ENCODE measurements at regions not wholly inside any gene's neighbourhood (a gene's known extent, or its start where the extent isn't known, plus 50 kb on each side); places are given as distances from the start of the nearest gene placed in this dataset.

GRCh38 chr12:73413051-73413450 lies 1124.6 kb upstream of the ATXN7L3B start:
- no peaks in the 10 kb centered on the region for H3K36me3 ChIP-seq (ENCODE audit: control insufficient read depth, insufficient read depth, low read length)
- TF ChIP-seq, protein P1, sequence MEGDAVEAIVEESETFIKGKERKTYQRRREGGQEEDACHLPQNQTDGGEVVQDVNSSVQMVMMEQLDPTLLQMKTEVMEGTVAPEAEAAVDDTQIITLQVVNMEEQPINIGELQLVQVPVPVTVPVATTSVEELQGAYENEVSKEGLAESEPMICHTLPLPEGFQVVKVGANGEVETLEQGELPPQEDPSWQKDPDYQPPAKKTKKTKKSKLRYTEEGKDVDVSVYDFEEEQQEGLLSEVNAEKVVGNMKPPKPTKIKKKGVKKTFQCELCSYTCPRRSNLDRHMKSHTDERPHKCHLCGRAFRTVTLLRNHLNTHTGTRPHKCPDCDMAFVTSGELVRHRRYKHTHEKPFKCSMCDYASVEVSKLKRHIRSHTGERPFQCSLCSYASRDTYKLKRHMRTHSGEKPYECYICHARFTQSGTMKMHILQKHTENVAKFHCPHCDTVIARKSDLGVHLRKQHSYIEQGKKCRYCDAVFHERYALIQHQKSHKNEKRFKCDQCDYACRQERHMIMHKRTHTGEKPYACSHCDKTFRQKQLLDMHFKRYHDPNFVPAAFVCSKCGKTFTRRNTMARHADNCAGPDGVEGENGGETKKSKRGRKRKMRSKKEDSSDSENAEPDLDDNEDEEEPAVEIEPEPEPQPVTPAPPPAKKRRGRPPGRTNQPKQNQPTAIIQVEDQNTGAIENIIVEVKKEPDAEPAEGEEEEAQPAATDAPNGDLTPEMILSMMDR (IDR thresholded peaks at IDR 0.05), result no peak
- no peak overlapping the region for H3K27ac ChIP-seq
- no peaks in the 10 kb centered on the region for H3K4me1 ChIP-seq
- H3K9ac ChIP-seq, result no peak overlapping the region
- H3K9me3 ChIP-seq (ENCODE audit: control insufficient read depth, low read length), result no peaks in the 10 kb centered on the region
- no peaks in the 10 kb centered on the region for H3K79me2 ChIP-seq
- H2AFZ ChIP-seq, result no peak overlapping the region
- no peak overlapping the region for H3K4me3 ChIP-seq (ENCODE audit: low read depth, low read length)
- H3K4me2 ChIP-seq (ENCODE audit: low read length), result no peak overlapping the region
- no peaks in the 10 kb centered on the region for H3K27me3 ChIP-seq (ENCODE audit: control insufficient read depth, insufficient read depth, low read length)

DNA sequence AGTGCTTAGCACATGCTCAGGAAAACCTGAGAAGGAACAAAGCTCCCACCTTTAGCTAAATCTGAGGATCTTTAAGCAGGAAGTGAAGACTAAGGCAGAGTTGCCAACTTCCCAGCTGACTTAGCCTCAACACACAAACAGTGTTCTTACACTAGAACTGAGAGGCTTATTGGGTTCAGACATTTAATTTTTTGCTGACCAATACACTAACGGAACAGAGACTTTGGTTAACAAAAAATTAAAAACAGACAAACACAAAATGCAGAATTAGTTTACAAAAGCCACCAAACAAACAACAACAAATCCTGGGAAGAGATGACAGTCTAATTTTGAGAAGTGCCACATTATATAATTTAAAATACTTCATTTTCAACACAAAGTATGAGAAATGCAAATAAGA lies 1123.7 kb upstream of the ATXN7L3B start:
- no peak overlapping the region for H3K4me3 ChIP-seq (ENCODE audit: low read depth, low read length)
- H3K79me2 ChIP-seq, result no peaks in the 10 kb centered on the region
- H3K9ac ChIP-seq, result no peak overlapping the region
- no peaks in the 10 kb centered on the region for H3K36me3 ChIP-seq (ENCODE audit: control insufficient read depth, insufficient read depth, low read length)
- no peaks in the 10 kb centered on the region for H3K9me3 ChIP-seq (ENCODE audit: control insufficient read depth, low read length)
- no peak overlapping the region for H3K27ac ChIP-seq
- TF ChIP-seq, protein P1 (IDR thresholded peaks at IDR 0.05), result no peak
- H2AFZ ChIP-seq, result no peak overlapping the region
- H3K4me2 ChIP-seq (ENCODE audit: low read length), result no peak overlapping the region
- no peaks in the 10 kb centered on the region for H3K4me1 ChIP-seq
- H3K27me3 ChIP-seq (ENCODE audit: control insufficient read depth, insufficient read depth, low read length), result no peaks in the 10 kb centered on the region

DNA sequence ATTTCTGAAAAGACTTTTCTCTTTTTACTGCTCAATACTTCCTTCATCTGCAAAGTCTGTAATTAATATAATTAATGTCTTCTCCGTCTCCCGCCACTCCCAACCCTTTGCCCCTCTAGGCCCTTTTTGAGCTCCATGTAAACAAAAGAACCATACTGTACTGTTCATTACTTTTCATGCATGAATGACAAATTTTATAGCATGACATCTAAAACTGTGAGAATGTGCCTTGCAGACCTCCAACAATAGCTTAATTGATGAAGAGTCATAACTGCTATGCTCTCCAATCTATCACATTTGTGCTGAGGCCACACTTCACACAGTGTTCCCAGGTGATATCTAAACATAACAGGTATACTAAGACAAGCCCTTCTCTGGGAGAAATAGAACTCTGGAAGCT lies 1122.7 kb upstream of the ATXN7L3B start:
- Histone ChIP-seq H3K27me3 (ENCODE audit: control insufficient read depth, insufficient read depth, low read length) (no peaks in the 10 kb centered on the region), H3K4me3 (ENCODE audit: low read depth, low read length) (no peak overlapping the region), H3K79me2 (no peaks in the 10 kb centered on the region), H2AFZ (no peak overlapping the region), H3K9me3 (ENCODE audit: control insufficient read depth, low read length) (no peaks in the 10 kb centered on the region), H3K4me2 (ENCODE audit: low read length) (no peak overlapping the region), H3K27ac (no peak overlapping the region), H3K4me1 (no peaks in the 10 kb centered on the region), H3K9ac (no peak overlapping the region), H3K36me3 (ENCODE audit: control insufficient read depth, insufficient read depth, low read length) (no peaks in the 10 kb centered on the region)
- TF ChIP-seq, protein P1 (IDR thresholded peaks at IDR 0.05), result no peak

GRCh38 chr12:73418541-73418940 lies 1119.1 kb upstream of the ATXN7L3B start:
- no peak overlapping the region for H3K4me2 ChIP-seq (ENCODE audit: low read length)
- TF ChIP-seq, protein P1 (IDR thresholded peaks at IDR 0.05), result no peak
- H3K9ac ChIP-seq, result no peak overlapping the region
- no peak overlapping the region for H2AFZ ChIP-seq
- H3K36me3 ChIP-seq (ENCODE audit: control insufficient read depth, insufficient read depth, low read length), result no peaks in the 10 kb centered on the region
- H3K79me2 ChIP-seq, result no peaks in the 10 kb centered on the region
- no peak overlapping the region for H3K27ac ChIP-seq
- H3K27me3 ChIP-seq (ENCODE audit: control insufficient read depth, insufficient read depth, low read length), result no peaks in the 10 kb centered on the region
- H3K9me3 ChIP-seq (ENCODE audit: control insufficient read depth, low read length), result no peaks in the 10 kb centered on the region
- H3K4me1 ChIP-seq, result no peaks in the 10 kb centered on the region
- H3K4me3 ChIP-seq (ENCODE audit: low read depth, low read length), result no peak overlapping the region

GRCh38 chr12:73421832-73422231 lies 1115.8 kb upstream of the ATXN7L3B start:
- Histone ChIP-seq H3K27ac (no peak overlapping the region), H3K4me2 (ENCODE audit: low read length) (no peak overlapping the region), H3K27me3 (ENCODE audit: control insufficient read depth, insufficient read depth, low read length) (no peaks in the 10 kb centered on the region), H3K79me2 (no peaks in the 10 kb centered on the region), H3K9me3 (ENCODE audit: control insufficient read depth, low read length) (no peaks in the 10 kb centered on the region), H3K4me3 (ENCODE audit: low read depth, low read length) (no peak overlapping the region), H3K36me3 (ENCODE audit: control insufficient read depth, insufficient read depth, low read length) (no peaks in the 10 kb centered on the region), H2AFZ (no peak overlapping the region), H3K4me1 (no peaks in the 10 kb centered on the region), H3K9ac (no peak overlapping the region)
- TF ChIP-seq, protein P1 (IDR thresholded peaks at IDR 0.05), result no peak
